ENCODE measurements at regions not wholly inside any gene's neighbourhood (a gene's known extent, or its start where the extent isn't known, plus 50 kb on each side); places are given as distances from the start of the nearest gene placed in this dataset.

- no peaks in the 10 kb centered on the region for H3K4me1 ChIP-seq (ENCODE audit: low read length)
- H3K27ac ChIP-seq (ENCODE audit: low read length), result no peak overlapping the region
- H4K20me1 ChIP-seq (ENCODE audit: insufficient read depth, low read depth, low read length), result no peaks in the 10 kb centered on the region
- no peak overlapping the region for H3K4me3 ChIP-seq (ENCODE audit: low read length)
- H3K9ac ChIP-seq (ENCODE audit: low read length), result no peak overlapping the region
- H3K9me2 ChIP-seq (replicated peaks; ENCODE audit: insufficient read depth, low read length), result no peaks in the 10 kb centered on the region
- H3K79me2 ChIP-seq (ENCODE audit: low read length), result no peaks in the 10 kb centered on the region
- H3K9me3 ChIP-seq (ENCODE audit: low read length), result peaks cover 26% of the 10 kb centered on the region
- H2AFZ ChIP-seq (ENCODE audit: low read length), result no peak overlapping the region
- H3K27me3 ChIP-seq (ENCODE audit: low read length), result no peaks in the 10 kb centered on the region
- no peak overlapping the region for H3K4me2 ChIP-seq (ENCODE audit: low read depth, low read length, poor library complexity, severe bottlenecking)
- H3K36me3 ChIP-seq (ENCODE audit: insufficient read depth, low read length), result no peaks in the 10 kb centered on the region
- no peak for DNase-seq
Measured at GRCh38 chr20:11687546-11688292, 230.0 kb upstream of the BTBD3 start.

GRCh38 chr20:11689262-11689661, 228.4 kb upstream of the BTBD3 start:
- Histone ChIP-seq H3K27ac (ENCODE audit: low read length) (no peak overlapping the region), H3K27me3 (ENCODE audit: low read length) (no peaks in the 10 kb centered on the region), H3K4me2 (ENCODE audit: low read depth, low read length, poor library complexity, severe bottlenecking) (no peak overlapping the region), H3K9me3 (ENCODE audit: low read length) (peaks cover 29% of the 10 kb centered on the region), H3K4me3 (ENCODE audit: low read length) (no peak overlapping the region), H3K4me1 (ENCODE audit: low read length) (no peaks in the 10 kb centered on the region), H3K36me3 (ENCODE audit: insufficient read depth, low read length) (no peaks in the 10 kb centered on the region), H4K20me1 (ENCODE audit: insufficient read depth, low read depth, low read length) (no peaks in the 10 kb centered on the region), H3K9ac (ENCODE audit: low read length) (no peak overlapping the region), H3K79me2 (ENCODE audit: low read length) (no peaks in the 10 kb centered on the region), H3K9me2 (replicated peaks; ENCODE audit: insufficient read depth, low read length) (no peaks in the 10 kb centered on the region), H2AFZ (ENCODE audit: low read length) (no peak overlapping the region)
- DNase-seq, result no peak

GRCh38 chr20:11691766-11692165, 225.9 kb upstream of the BTBD3 start:
- Histone ChIP-seq H3K27ac (ENCODE audit: low read length) (no peak overlapping the region), H3K9me3 (ENCODE audit: low read length) (peaks cover 18% of the 10 kb centered on the region), H3K27me3 (ENCODE audit: low read length) (no peaks in the 10 kb centered on the region), H3K36me3 (ENCODE audit: insufficient read depth, low read length) (no peaks in the 10 kb centered on the region), H3K4me2 (ENCODE audit: low read depth, low read length, poor library complexity, severe bottlenecking) (no peak overlapping the region), H3K4me3 (ENCODE audit: low read length) (no peak overlapping the region), H3K79me2 (ENCODE audit: low read length) (no peaks in the 10 kb centered on the region), H3K9ac (ENCODE audit: low read length) (no peak overlapping the region), H2AFZ (ENCODE audit: low read length) (no peak overlapping the region), H3K4me1 (ENCODE audit: low read length) (no peaks in the 10 kb centered on the region), H3K9me2 (replicated peaks; ENCODE audit: insufficient read depth, low read length) (no peaks in the 10 kb centered on the region), H4K20me1 (ENCODE audit: insufficient read depth, low read depth, low read length) (no peaks in the 10 kb centered on the region)
- DNase-seq, result no peak

GRCh38 chr20:11692567-11692966, 225.1 kb upstream of the BTBD3 start:
- no peaks in the 10 kb centered on the region for H3K79me2 ChIP-seq (ENCODE audit: low read length)
- no peaks in the 10 kb centered on the region for H3K4me1 ChIP-seq (ENCODE audit: low read length)
- H3K4me2 ChIP-seq (ENCODE audit: low read depth, low read length, poor library complexity, severe bottlenecking), result no peak overlapping the region
- H3K9me3 ChIP-seq (ENCODE audit: low read length), result peaks cover 23% of the 10 kb centered on the region
- no peaks in the 10 kb centered on the region for H3K27me3 ChIP-seq (ENCODE audit: low read length)
- no peak overlapping the region for H3K9ac ChIP-seq (ENCODE audit: low read length)
- H4K20me1 ChIP-seq (ENCODE audit: insufficient read depth, low read depth, low read length), result no peaks in the 10 kb centered on the region
- H2AFZ ChIP-seq (ENCODE audit: low read length), result no peak overlapping the region
- H3K27ac ChIP-seq (ENCODE audit: low read length), result no peak overlapping the region
- no peaks in the 10 kb centered on the region for H3K36me3 ChIP-seq (ENCODE audit: insufficient read depth, low read length)
- DNase-seq, result no peak
- H3K9me2 ChIP-seq (replicated peaks; ENCODE audit: insufficient read depth, low read length), result no peaks in the 10 kb centered on the region
- no peak overlapping the region for H3K4me3 ChIP-seq (ENCODE audit: low read length)

GRCh38 chr20:11694467-11694866, 223.2 kb upstream of the BTBD3 start:
- Histone ChIP-seq H3K79me2 (ENCODE audit: low read length) (no peaks in the 10 kb centered on the region), H4K20me1 (ENCODE audit: insufficient read depth, low read depth, low read length) (no peaks in the 10 kb centered on the region), H3K4me2 (ENCODE audit: low read depth, low read length, poor library complexity, severe bottlenecking) (no peak overlapping the region), H3K27ac (ENCODE audit: low read length) (no peak overlapping the region), H3K27me3 (ENCODE audit: low read length) (no peaks in the 10 kb centered on the region), H3K9ac (ENCODE audit: low read length) (no peak overlapping the region), H3K4me3 (ENCODE audit: low read length) (no peak overlapping the region), H3K36me3 (ENCODE audit: insufficient read depth, low read length) (no peaks in the 10 kb centered on the region), H3K9me3 (ENCODE audit: low read length) (peaks cover 23% of the 10 kb centered on the region), H3K9me2 (replicated peaks; ENCODE audit: insufficient read depth, low read length) (no peaks in the 10 kb centered on the region), H2AFZ (ENCODE audit: low read length) (no peak overlapping the region), H3K4me1 (ENCODE audit: low read length) (no peaks in the 10 kb centered on the region)
- no peak for DNase-seq

- DNase-seq, result no peak
- H3K4me1 ChIP-seq (ENCODE audit: low read length), result no peaks in the 10 kb centered on the region
- H3K36me3 ChIP-seq (ENCODE audit: insufficient read depth, low read length), result no peaks in the 10 kb centered on the region
- no peak overlapping the region for H3K9ac ChIP-seq (ENCODE audit: low read length)
- no peaks in the 10 kb centered on the region for H3K79me2 ChIP-seq (ENCODE audit: low read length)
- no peaks in the 10 kb centered on the region for H3K27me3 ChIP-seq (ENCODE audit: low read length)
- no peaks in the 10 kb centered on the region for H4K20me1 ChIP-seq (ENCODE audit: insufficient read depth, low read depth, low read length)
- H3K27ac ChIP-seq (ENCODE audit: low read length), result no peak overlapping the region
- H3K9me2 ChIP-seq (replicated peaks; ENCODE audit: insufficient read depth, low read length), result no peaks in the 10 kb centered on the region
- H3K4me3 ChIP-seq (ENCODE audit: low read length), result no peak overlapping the region
- no peak overlapping the region for H3K4me2 ChIP-seq (ENCODE audit: low read depth, low read length, poor library complexity, severe bottlenecking)
- H2AFZ ChIP-seq (ENCODE audit: low read length), result no peak overlapping the region
- peaks cover 30% of the 10 kb centered on the region for H3K9me3 ChIP-seq (ENCODE audit: low read length)
Measured at GRCh38 chr20:11697055-11697454, 220.6 kb upstream of the BTBD3 start.

- H3K27me3 ChIP-seq (ENCODE audit: low read length), result no peaks in the 10 kb centered on the region
- H3K4me3 ChIP-seq (ENCODE audit: low read length), result no peak overlapping the region
- no peaks in the 10 kb centered on the region for H3K36me3 ChIP-seq (ENCODE audit: insufficient read depth, low read length)
- no peaks in the 10 kb centered on the region for H3K9me2 ChIP-seq (replicated peaks; ENCODE audit: insufficient read depth, low read length)
- H3K27ac ChIP-seq (ENCODE audit: low read length), result no peak overlapping the region
- DNase-seq, result no peak
- no peaks in the 10 kb centered on the region for H3K79me2 ChIP-seq (ENCODE audit: low read length)
- no peak overlapping the region for H3K4me2 ChIP-seq (ENCODE audit: low read depth, low read length, poor library complexity, severe bottlenecking)
- H3K9me3 ChIP-seq (ENCODE audit: low read length), result peaks cover 33% of the 10 kb centered on the region
- H2AFZ ChIP-seq (ENCODE audit: low read length), result no peak overlapping the region
- no peak overlapping the region for H3K9ac ChIP-seq (ENCODE audit: low read length)
- no peaks in the 10 kb centered on the region for H4K20me1 ChIP-seq (ENCODE audit: insufficient read depth, low read depth, low read length)
- H3K4me1 ChIP-seq (ENCODE audit: low read length), result no peaks in the 10 kb centered on the region
Measured at GRCh38 chr20:11697646-11698045, 220.0 kb upstream of the BTBD3 start.

GRCh38 chr20:11698124-11698523, 219.6 kb upstream of the BTBD3 start:
- H3K9ac ChIP-seq (ENCODE audit: low read length), result no peak overlapping the region
- no peaks in the 10 kb centered on the region for H3K36me3 ChIP-seq (ENCODE audit: insufficient read depth, low read length)
- no peaks in the 10 kb centered on the region for H3K9me2 ChIP-seq (replicated peaks; ENCODE audit: insufficient read depth, low read length)
- H4K20me1 ChIP-seq (ENCODE audit: insufficient read depth, low read depth, low read length), result no peaks in the 10 kb centered on the region
- no peak overlapping the region for H3K4me3 ChIP-seq (ENCODE audit: low read length)
- no peaks in the 10 kb centered on the region for H3K79me2 ChIP-seq (ENCODE audit: low read length)
- H3K27ac ChIP-seq (ENCODE audit: low read length), result no peak overlapping the region
- H3K9me3 ChIP-seq (ENCODE audit: low read length), result peaks cover 35% of the 10 kb centered on the region
- no peaks in the 10 kb centered on the region for H3K4me1 ChIP-seq (ENCODE audit: low read length)
- no peaks in the 10 kb centered on the region for H3K27me3 ChIP-seq (ENCODE audit: low read length)
- no peak overlapping the region for H3K4me2 ChIP-seq (ENCODE audit: low read depth, low read length, poor library complexity, severe bottlenecking)
- H2AFZ ChIP-seq (ENCODE audit: low read length), result no peak overlapping the region
- DNase-seq, result no peak
